OCI-LY1 (cell line): ENCODE measurements at regions not wholly inside any gene's neighbourhood (a gene's known extent, or its start where the extent isn't known, plus 50 kb on each side); places are given as distances from the start of the nearest gene placed in this dataset.

ENCODE experiments used
- EZH2 ChIP-seq: fragments of 200-600 bp; sonication (generic), shearing (Covaris generic); IDR thresholded peaks from 2 replicates; pipeline ENCODE4 v1.8.0; 2017; ENCODE audit warnings: borderline replicate concordance, mixed run types, mild to moderate bottlenecking, antibody characterized with exemption, low read length, moderate library complexity, mixed read lengths
- TF ChIP-seq, protein P1 (sequence below): fragments of 200-600 bp; sonication (generic), shearing (Covaris generic); IDR thresholded peaks from 2 replicates; pipeline ENCODE4 v1.5.1; 2017; ENCODE audit warnings: mild to moderate bottlenecking, antibody characterized with exemption, low read length, moderate library complexity, mixed read lengths

DNA sequence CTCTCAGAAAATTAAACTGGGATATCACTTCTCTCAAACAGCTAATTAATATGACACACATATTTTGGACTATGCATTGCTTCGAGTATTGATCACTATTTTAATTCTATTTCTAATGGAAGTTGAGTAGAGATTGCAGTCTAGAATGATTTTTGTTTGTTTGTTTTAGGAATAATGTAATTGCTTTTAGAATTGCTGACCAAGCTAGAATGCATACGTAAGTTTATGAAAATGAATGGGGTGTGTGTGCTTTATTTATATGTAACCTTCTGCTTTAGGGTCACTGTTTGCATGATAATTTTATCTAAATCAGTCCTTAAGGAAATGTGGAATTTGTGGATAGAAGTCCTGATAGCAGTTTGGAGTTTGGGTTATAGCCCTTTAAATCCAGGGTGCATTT is 371.4 kb downstream of the NR2F2 start:
- TF ChIP-seq, protein P1, sequence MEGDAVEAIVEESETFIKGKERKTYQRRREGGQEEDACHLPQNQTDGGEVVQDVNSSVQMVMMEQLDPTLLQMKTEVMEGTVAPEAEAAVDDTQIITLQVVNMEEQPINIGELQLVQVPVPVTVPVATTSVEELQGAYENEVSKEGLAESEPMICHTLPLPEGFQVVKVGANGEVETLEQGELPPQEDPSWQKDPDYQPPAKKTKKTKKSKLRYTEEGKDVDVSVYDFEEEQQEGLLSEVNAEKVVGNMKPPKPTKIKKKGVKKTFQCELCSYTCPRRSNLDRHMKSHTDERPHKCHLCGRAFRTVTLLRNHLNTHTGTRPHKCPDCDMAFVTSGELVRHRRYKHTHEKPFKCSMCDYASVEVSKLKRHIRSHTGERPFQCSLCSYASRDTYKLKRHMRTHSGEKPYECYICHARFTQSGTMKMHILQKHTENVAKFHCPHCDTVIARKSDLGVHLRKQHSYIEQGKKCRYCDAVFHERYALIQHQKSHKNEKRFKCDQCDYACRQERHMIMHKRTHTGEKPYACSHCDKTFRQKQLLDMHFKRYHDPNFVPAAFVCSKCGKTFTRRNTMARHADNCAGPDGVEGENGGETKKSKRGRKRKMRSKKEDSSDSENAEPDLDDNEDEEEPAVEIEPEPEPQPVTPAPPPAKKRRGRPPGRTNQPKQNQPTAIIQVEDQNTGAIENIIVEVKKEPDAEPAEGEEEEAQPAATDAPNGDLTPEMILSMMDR = no peak
- TF ChIP-seq EZH2 = no peak
